GM19438 (cell line): ENCODE measurements at regions not wholly inside any gene's neighbourhood (a gene's known extent, or its start where the extent isn't known, plus 50 kb on each side); places are given as distances from the start of the nearest gene placed in this dataset.

Experiments used
- ATAC-seq: cut with Tn5 transposase; IDR thresholded peaks from one replicate; pipeline ENCODE4 v1.9.1; 2021; ENCODE audit warnings: low read depth; ENCODE audit not compliant: unreplicated experiment

DNA sequence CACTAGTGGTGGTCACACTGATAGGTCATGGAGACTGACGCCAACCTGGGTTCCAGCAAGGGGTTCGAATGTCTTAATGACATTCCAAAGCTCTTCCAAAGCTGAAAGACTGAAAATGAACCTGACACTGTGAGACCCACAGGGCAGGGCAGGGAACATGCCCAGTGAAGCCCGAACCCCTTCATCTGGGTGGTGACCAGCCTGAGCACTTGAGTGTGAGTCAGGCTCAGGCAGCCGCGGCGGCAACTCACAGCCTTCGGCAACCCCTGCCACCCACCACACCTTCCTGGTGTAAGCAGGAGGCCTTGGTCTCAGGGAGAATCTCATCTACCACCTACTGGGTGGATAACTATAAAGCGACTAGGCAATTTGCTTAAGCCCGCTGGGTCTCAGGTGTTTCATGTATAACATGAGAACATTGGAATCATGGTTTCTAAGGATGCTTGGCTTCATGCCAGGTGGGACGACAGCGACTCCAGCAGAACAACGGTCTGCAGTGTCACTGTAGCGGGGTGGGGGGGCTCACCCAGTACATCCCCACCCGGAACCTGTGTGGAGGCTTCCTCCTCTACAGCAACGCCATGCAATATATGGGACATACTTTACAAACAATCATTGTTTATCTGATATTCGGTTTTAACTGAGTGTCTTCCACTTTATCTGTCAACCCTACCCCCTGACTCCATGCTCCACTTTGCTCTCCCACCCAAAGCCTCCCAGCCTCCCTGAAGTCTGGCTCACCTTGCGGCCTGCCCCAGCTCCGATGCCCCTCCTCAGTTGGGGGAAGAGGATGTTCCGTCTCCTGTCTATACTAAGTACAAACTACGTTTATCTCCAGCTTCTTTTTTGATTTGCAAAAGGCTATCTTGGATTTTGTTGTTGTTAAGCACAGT lies 125.0 kb upstream of the MEF2A start:
- ATAC-seq, result no peak

DNA sequence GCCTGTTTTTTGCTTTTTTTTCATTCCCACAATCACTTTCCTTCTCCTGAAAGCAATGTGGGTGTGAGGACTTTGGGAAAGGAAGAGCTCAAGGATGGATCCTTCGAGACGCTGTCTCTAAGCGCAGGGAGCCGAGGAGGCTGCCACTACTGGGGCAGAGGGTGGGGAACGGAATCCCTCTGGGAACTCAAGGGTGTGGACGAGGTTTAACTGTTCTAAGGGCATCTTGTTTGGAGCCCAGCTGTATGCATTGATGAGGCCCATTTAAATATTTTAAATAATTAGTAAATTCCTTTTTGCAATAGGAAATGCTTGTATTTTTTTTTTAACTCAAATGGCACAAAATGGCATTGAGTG lies 124.4 kb upstream of the MEF2A start:
- no peak for ATAC-seq

DNA sequence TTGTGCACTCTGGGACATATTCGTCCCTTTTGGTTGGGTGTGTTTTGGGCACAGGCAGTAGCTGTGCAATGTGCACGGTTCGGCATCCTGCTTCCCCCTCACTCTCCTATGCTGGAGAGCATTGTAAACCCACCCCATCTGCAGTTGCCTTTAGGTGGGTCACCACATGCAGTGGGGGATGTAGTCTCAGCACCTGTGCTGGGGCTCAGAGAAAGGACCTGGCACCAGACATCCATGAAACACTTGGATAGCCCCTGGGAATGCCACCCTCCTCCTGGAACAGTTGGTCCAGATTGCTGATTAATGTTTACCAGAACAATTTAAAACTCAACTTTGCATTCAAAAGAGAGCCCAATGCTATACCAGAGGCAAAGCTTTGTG lies 123.9 kb upstream of the MEF2A start:
- ATAC-seq, result no peak

DNA sequence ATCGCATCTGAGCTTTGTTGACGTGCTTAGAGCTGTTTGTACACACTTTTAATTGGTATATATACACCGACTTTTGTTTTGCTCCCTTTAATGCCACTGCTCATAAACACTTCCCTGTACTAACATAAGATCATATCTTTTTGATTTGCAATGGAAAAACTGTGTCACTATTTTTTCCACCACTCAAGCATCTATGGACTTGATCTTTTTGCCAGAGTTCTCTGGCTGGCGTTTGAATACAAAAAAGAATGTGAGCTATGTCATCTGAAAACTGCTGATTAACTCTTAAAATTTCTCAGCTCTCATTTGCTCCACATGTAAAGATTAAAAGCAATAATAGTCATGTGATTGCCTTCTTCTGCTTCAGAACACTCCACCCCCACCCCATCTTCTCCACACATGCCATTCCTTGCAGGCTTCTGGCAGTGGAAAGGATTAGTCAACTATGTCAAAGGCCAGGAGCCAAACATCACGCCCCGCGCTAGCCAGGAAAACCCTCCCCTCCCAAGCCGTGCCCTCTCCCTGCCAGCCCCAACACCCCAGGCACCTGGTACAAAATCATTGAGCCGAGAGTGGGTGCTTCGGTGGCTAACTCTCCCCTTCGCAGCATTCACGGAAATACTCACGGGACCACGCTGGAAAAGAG lies 123.4 kb upstream of the MEF2A start:
- no peak for ATAC-seq

DNA sequence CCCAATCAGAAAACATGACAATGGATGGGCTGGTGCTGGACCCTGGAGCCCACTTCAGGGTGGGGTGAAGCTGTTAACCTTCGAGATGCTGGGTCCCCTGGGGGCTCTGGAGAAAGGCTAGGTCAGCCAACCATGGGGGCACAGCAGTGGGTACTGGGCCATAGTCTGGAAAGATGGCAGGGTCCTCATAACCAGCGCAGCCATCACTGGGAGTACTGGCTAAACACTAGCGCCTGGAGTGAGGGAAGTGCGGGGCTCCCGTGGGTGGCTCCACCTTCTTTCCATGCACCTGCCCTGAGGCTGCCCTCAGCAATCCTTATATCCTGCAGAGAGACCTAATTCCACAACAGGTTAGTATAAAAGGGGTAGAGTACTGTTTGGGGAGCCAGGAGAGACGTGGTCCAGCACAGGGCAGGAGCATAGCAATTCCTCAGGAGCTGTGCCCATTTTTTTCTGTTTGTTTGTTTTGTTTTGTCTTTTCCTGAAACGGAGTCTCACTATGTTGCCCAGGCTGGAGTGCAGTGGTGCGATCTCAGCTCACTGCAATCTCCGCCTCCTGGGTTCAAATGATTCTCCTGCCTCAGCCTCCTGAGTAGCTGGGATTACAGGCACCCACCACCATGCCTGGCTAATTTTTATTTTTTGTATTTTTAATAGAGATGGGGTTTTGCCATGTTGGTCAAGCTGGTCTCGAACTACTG lies 122.6 kb upstream of the MEF2A start:
- ATAC-seq, result no peak

DNA sequence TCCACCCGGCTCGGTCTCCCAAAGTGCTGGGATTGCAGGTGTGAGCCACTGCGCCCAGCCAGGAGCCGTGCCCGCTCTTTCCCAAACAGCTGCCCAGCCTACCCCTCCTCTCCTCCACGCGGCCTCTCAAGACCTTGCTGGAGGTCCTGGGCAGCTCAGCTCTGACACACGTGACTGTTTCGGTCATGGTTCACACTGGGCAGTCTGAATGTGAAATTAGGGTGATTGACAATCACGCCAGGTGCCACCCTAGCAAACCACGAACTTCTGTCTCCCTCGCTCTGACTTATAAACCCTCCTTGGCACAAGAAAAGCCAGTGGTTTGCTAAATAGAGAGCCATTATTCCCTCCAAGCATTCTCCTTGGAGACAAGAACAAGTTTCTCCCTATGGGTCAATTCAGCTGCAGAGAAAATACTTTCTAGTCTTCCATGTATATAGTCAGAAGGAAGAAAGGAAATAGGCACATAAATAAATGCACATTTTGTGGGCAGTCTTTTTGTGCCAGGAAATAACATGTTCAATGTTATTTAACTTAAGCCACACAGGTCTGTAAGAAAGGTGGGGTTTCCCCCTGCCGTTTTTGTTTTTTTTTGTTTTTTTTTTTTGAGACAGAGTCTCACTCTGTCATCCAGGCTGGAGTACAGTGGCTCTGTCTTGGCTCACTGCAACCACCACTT lies 121.9 kb upstream of the MEF2A start:
- ATAC-seq, result no peak

DNA sequence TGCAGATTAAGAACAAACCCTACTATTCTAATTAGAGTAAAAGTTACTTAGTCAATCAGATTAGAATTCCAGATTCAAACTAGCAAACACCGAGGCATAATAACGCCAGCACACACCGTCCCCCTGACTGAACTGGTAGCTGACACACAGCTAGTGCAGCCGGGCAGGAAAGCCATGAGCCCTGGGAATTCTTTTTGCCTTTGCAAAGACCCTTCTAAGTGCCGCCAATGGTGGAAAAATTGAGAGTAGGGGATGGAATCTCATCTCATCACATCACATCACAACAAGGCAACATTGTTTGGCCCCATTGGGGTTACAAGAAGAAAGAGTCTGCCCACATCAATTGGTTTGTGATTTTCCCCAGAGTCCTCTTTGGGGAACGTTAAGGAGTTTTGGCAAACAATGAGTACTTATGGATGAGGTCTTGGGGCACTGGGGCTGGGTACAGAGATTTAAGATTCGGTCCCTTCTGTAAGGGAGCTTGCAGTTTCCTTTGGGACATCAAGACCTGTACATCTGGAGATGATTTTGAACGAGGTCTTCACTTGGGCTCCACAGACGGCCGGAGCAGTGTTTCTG lies 120.4 kb upstream of the MEF2A start:
- no peak for ATAC-seq

DNA sequence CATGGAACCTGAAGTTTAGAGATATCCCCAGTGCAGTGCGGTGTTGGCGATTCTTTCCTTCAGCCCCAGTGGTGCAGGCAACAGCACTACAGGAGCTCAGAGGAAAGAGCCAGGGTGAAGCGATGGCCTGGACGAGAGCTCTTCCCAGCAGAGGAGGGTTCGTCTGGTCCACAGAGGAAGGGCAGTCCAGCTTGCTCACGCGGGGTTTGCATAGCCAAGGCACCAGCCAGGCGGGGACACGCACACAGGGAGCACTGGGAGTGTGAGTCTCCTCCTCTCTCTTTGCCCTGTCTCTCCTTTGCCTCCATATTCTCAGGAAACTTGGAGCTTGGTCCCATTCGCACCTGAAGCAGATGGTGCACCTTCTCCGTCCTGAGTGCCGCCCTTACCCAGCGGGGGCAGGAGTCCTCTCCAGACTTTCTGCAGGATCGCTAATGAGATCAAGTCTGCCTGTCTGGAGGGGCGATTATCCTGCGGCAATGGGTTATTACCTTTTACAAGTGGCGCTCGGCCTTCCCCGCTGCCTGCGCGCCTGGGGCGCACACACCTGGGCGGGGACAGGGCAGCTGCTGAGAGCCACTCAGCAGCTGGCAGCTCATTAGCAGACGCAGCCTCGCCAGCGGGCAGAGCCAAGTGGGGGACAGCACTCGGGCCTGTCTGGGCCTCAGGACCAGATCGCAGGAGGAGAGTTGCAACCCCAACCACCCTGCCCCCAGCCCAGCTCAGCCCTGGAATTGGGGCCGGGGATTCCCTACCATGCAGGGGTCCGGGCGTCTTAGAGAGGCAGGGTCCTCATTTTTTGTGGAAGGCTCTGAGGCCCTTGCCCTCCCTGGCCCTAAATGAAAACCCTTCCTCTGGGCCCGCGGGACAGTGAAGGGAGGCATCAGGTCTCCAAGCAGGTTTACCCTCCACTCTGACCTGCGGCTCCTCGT lies 119.0 kb upstream of the MEF2A start:
- no peak for ATAC-seq

DNA sequence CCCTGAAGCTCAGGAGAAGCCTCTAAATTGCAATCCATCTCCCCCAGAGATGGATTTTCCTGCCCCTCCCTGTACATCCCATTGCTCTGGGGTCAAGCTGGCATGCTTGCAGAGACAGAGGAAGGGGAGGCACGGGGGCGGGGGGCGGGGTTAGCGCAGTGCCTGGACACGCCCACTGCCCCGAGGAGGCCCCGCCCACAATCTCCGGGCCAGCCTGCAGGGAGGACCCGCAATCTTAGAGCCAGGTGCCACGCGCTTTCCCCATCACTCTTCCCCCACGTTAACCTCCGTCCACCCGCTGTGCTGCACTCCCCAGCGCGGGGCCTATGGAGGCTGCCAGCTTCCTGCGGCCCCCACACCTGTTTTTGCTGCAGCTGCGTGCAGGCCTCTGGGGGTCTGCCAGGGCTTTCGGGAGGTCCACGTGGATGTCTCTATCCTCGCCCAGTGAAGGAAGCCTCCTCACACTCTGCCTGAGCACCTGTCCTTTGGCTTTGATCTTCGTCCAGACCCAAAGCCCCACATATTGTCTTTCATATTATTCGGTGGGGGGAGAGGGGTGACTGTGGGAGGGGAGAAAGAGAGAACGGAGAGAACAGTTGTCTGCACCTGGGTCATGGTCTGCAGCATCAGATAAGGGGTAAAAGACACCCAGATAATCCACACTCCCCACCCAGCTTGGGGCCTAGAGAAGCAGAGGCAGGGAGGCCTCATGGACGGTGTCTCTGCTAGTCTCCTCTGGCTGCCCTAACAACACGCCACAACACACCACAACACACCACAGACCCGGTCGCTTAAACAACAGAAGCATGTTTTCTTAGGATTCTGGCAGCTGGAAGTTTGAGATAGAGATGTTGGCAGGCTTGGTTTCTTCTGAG lies 118.0 kb upstream of the MEF2A start:
- no peak for ATAC-seq

DNA sequence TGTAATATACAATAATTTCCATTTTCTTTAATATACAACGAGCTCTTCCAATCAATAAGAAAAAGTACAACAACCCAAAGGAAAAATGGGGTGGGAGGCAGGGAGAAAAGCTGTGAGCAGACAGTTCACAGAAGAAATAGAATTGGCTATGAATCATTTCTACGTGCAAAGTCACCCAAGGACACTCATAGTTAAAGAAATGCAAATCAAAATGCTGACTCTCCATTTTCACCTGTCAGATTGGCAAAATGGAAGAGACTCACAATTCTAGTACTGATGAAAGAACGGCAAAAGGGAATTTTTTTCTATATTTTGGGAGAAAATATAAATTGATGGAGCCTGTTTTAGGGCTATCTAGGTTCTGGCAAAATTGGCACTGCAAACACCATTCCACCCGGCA lies 116.3 kb upstream of the MEF2A start:
- ATAC-seq, result no peak

DNA sequence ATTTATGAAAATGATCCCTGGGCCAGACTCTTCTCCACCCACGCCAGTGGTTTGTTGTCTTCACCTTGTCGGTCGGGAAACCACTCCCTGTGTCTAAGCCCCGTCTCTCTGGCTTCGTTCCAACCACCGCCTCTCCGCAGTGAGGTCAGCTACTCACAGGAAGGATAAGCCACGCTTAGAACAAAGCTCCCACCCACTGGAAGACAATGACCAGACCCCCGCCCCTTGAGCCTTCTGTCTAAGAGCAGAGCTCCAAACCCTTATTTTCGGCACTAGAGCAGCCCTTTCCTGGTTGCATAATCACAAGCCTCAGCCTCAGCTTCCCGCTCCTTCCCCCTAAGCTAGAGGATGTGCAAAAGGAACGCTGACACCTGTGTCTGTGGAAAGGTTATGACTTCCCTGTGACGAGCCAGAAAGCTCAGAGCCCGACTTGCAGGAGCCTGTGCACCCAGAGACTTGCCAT lies 114.9 kb upstream of the MEF2A start:
- ATAC-seq, result no peak

DNA sequence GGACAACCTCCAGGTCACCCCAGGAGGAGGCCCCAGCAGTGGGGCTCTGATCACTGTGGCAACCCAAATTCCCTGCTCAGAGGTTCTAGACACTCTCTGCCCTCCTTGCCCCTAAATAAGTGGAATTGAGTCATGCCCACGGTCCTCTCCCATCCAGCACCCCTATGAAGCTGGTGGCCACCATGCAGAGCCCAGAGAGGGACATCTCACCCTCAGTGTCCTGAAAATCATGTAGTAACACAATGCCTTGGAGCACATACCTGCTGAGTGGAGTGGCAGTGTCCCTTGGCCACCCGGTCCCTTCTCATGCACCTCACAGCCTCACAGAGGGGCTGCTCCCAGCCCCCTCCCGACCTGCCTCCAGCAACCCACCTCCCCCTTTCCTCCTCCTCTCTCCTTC lies 114.3 kb upstream of the MEF2A start:
- no peak for ATAC-seq

DNA sequence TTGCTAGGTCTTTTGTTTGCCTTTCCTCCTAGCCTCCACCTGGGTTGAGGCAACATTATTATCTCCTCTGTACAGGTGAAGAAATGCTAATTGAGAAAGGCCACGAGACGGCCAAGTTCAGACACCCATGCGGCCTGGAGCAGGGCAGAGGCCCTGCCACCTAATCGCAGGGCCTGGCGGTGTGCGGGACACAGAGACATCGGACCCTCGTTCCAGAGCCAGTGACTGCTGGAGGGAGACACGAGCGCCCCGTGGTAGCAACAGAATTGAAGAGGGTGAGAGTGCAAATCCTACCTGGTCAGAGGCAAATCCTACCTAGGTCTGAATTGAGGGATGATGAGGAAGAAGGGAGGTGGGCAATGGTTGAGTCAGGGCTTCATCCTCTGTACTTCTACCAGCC lies 113.8 kb upstream of the MEF2A start:
- ATAC-seq, result no peak

DNA sequence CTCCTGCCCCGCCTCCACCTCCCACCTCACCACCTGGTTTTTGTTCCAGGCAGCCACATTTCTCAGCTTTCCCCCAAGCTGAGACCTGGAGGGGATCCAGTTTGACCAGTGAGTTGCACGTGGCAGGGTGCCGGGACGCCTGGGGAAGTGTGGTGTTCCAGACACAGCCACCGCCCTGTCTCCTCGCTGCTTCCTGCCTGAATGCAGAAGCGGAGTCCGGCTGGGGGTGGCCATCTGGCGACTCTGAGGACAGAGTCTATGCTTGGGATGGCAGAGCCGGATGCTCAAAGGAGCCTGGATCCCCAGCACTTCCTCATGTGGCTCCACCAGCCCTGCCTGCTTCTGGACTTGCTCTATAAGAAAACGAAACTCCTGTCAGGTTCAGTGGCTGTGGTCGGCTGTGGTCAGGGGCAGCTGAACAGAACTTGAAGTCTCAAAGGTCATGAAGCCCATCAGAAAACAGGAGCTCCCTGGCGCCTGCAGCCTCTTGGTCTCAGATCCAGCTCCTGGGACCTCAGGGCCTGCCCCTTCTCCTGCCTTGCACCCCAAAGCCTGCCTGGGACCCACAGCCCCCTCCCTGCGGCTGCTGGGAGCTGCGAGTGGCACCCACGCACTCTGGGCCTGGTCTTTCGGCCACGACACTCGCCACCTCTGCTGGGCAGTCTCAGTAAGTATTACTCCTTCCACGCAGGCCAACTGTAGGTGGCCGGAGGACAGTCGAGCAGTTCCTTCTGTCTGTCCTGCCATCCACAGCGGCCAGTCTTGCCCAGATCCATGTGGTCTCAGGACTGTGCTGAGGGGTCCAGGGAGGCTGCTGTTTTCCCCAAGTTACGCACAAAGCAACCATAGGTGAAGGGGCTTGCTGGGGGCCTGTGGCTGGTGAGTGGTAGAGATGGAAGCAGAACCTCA lies 112.8 kb upstream of the MEF2A start:
- ATAC-seq, result peak; percentile 89

DNA sequence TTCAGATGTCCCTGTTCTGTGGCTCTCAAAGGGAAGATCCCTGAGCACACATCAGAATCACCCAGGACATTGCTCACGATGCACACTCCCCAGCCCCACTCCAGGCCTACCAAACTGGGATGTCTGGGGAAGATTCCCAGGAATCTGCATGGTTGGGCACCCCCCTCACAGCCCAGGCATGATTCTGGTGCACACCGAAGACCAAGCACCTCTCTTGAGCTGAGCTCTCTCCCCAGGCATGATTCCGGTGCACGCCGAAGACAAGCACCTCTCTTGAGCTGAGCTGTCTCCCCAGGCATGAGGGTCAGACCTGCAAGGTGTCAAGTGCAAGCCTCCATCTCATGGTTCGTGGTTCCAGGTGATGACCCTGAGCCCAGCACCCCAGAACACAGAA lies 112.2 kb upstream of the MEF2A start:
- ATAC-seq, result no peak

DNA sequence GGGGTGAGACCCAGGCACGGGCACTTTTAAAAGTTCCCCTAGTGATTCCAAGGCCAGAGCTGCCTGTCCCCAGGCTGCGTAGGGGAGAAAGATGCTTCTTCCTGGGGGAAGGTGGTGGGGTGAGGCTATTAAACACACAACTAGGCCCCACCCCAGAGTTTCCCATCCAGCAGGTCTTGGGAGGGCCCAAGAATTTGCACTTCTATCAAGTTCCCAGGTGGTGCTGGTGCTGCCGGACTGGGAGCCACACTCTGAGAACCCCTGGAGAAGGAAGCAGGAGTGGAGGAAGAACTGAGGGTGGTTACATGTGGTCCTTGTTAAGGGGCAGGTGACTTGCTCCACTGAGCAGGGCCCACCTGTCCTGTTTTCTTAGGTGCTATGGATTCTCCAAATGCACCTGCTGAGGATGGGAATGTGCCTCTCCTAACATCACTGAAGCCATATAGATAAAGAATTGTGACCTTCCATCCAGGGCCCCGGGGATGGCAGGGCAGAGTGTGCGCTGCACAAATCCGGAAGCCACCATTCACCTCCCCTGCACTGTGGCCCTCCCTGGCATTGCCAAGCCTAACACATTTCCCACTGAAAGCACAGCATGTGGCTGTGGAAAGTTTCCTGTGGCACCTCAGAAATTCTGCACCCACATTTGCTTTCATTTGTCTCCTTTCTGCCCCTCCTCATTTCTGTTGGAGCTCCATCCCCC lies 111.5 kb upstream of the MEF2A start:
- no peak for ATAC-seq
